Panc1 (cell line): ENCODE measurements at regions not wholly inside any gene's neighbourhood (a gene's known extent, or its start where the extent isn't known, plus 50 kb on each side); places are given as distances from the start of the nearest gene placed in this dataset.

Source experiments
- ATAC-seq: fragments of 200-7000 bp; cut with Tn5 transposase; 2 replicates; pipeline ENCODE4 v1.9.1; 2020; ENCODE audit warnings: mild to moderate bottlenecking, moderate library complexity
- BruUV-seq: library from RNA; stranded (reverse); fragments of 400-500 nt; replicated peaks from 2 replicates; lab custom pipeline; 2021; lab: Mats Ljungman, UMichigan
- CTCF ChIA-PET: fragments of 300-600 bp; sonication (Branson Sonifier 250); formaldehyde crosslinking; loops from one replicate; lab custom pipeline; 2022; ENCODE audit warnings: antibody characterized with exemption; lab: Charles Lee
- POLR2A ChIA-PET: fragments of 300-600 bp; sonication (Branson Sonifier 250); formaldehyde crosslinking; loops from one replicate; lab custom pipeline; 2022; ENCODE audit warnings: antibody characterized with exemption; lab: Charles Lee
- DNase-seq: peaks from one replicate; pipeline ENCODE4 v3.0.0-alpha.2; 2010; ENCODE audit warnings: low read depth, low spot score
- H3K27ac ChIP-seq: 2 replicates; pipeline ENCODE4 v1.5.1; 2011; ENCODE audit warnings: mild to moderate bottlenecking, low read length, inconsistent platforms
- H3K27me3 ChIP-seq: fragments of 200-500 bp; sonication (Bioruptor generic); 2 replicates; pipeline ENCODE4 v1.6.0; 2014; ENCODE audit warnings: low read length, inconsistent platforms; ENCODE audit not compliant: control insufficient read depth, insufficient read depth
- H3K36me3 ChIP-seq: fragments of 200-500 bp; sonication (Bioruptor generic); 2 replicates; pipeline ENCODE4 v1.5.1; 2014; ENCODE audit warnings: inconsistent platforms, mild to moderate bottlenecking, low read length, moderate library complexity; ENCODE audit not compliant: control insufficient read depth, insufficient read depth
- H3K4me1 ChIP-seq: 2 replicates; pipeline ENCODE4 v1.5.1; 2011; ENCODE audit warnings: inconsistent platforms, mild to moderate bottlenecking, low read length, moderate library complexity; ENCODE audit not compliant: control insufficient read depth, insufficient read depth
- H3K4me3 ChIP-seq, 2 experiments: 2 replicates each; pipeline ENCODE4 v1.5.1; 2011 to 2012; ENCODE audit warnings: low read depth in 2 of 2, low read length in 2 of 2, mild to moderate bottlenecking in 2 of 2, inconsistent platforms in 1 of 2, moderate library complexity in 1 of 2
- H3K9me3 ChIP-seq: fragments of 200-500 bp; sonication (Bioruptor generic); 2 replicates; pipeline ENCODE4 v1.5.1; 2014; ENCODE audit warnings: low read depth, mild to moderate bottlenecking, inconsistent platforms, low read length, moderate library complexity; ENCODE audit not compliant: control insufficient read depth, insufficient read depth
- CTCF ChIP-seq: fragments of 450-650 bp; IDR thresholded peaks from 2 replicates; pipeline ENCODE4 v1.5.1; 2017; ENCODE audit warnings: mild to moderate bottlenecking
- POLR2AphosphoS5 ChIP-seq: IDR thresholded peaks from 2 replicates; pipeline ENCODE4 v1.6.1; 2012; ENCODE audit warnings: mild to moderate bottlenecking, low read depth, low read length, moderate library complexity
- REST ChIP-seq, 2 experiments: IDR thresholded peaks; 2 replicates each; pipeline ENCODE4 v1.6.1; 2011 to 2012; ENCODE audit warnings: low read depth in 2 of 2, control low read depth in 1 of 2, low read length in 1 of 2, mild to moderate bottlenecking in 1 of 2, moderate library complexity in 1 of 2; ENCODE audit not compliant: insufficient read depth in 1 of 2
- SIN3A ChIP-seq: IDR thresholded peaks from 2 replicates; pipeline ENCODE4 v1.6.1; 2012; ENCODE audit warnings: low read depth, mild to moderate bottlenecking, low read length, moderate library complexity, borderline replicate concordance; ENCODE audit not compliant: insufficient read depth
- TCF7L2 ChIP-seq: IDR thresholded peaks from 2 replicates; pipeline ENCODE4 v1.6.1; 2011; ENCODE audit warnings: mild to moderate bottlenecking, low read depth, low read length, inconsistent platforms
- in situ Hi-C: cut with HindIII; loops from 2 replicates; pipeline ENCODE4 v1.10.0; 2016; ENCODE audit warnings: low sequenced_read_pairs, low pct_unique_long_range_greater_than_20kb
- intact Hi-C: fragments of 100-400 bp; cut with micrococcal nuclease; formaldehyde crosslinking; loops from one replicate; pipeline ENCODE4 v1.10.0; 2022; ENCODE audit not compliant: unreplicated experiment

DNA sequence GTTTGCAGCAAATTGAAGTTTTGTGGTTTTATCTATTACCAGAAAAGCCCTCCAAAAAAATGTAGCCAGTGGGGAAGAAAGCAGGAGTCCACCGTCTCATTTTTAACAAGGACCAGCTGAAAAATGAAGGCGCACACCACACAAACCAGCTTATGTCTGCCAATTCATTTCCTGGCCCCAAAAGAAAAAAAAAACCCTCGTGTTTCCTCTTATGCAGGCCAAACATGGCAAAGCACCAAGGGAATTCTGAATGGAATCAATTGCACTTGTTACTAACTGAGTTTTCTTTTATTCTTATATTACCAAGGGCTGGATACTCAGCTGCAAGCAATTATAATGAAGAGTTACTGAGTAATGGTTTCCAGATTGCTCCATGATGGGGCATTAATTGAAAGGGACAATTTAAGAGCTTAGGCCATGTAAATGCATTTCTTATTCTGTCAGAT, 428.3 kb upstream of the NPVF start:
- Histone ChIP-seq H3K9me3 (no peaks in the 10 kb centered on the region), H3K27ac (no peak overlapping the region), H3K36me3 (no peaks in the 10 kb centered on the region; the same call in 1 of the 2 replicates), H3K4me1 (no peaks in the 10 kb centered on the region), H3K27me3 (peaks cover 12% of the 10 kb centered on the region), H3K4me3 (no peak overlapping the region)
- intact Hi-C loops (no loop called here), in situ Hi-C loops (no loop called here)
- POLR2A ChIA-PET = no interaction called here
- ATAC-seq (no peak), DNase-seq (no peak)
- CTCF ChIA-PET = no interaction called here
- BruUV-seq = no TSS peak
- TF ChIP-seq CTCF = no peak

GRCh38 chr7:25658375-25658774, 430.1 kb upstream of the NPVF start:
- H3K4me3 ChIP-seq = no peak overlapping the region
- ChIA-PET CTCF (no interaction called here), POLR2A (no interaction called here)
- no peak for ATAC-seq
- DNase-seq = no peak
- H3K27me3 ChIP-seq = peaks cover 12% of the 10 kb centered on the region
- BruUV-seq = no TSS peak
- no peaks in the 10 kb centered on the region; the same call in 1 of the 2 replicates for H3K36me3 ChIP-seq
- H3K9me3 ChIP-seq = no peaks in the 10 kb centered on the region
- in situ Hi-C loops (no loop called here), intact Hi-C loops (no loop called here)
- no peak overlapping the region for H3K27ac ChIP-seq
- no peaks in the 10 kb centered on the region for H3K4me1 ChIP-seq
- TF ChIP-seq SIN3A (no peak), CTCF (no peak), REST (IDR thresholded peaks at IDR 0.05; ENCODE audit: insufficient read depth in 1 of 2, low read depth in 2 of 2, low read length in 1 of 2) (no peak), TCF7L2 (no peak), POLR2AphosphoS5 (no peak)

DNA sequence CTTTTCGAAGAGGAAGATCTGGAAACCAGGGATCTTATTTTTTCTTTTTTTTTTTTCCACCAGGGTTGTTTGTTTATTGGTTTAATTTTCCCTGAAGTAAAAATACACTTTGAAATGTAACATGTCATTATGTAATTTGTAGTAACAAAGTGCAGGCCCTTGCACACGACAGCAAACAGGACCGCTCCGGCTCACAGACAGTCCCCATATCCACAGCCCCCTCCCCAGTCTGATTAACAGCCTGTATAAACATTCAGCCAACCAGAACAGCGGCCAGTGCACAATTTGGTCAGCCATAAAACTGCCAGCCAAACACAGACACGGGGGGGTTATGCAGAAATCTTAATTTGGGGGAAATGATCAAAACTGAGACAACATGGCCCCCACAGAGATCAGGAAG, 431.6 kb upstream of the NPVF start:
- in situ Hi-C loops = no loop called here
- ChIA-PET CTCF (no interaction called here), POLR2A (no interaction called here)
- DNase-seq (no peak), ATAC-seq (no peak)
- no peaks in the 10 kb centered on the region for H3K4me1 ChIP-seq
- no peak for TF ChIP-seq REST (IDR thresholded peaks at IDR 0.05; ENCODE audit: insufficient read depth in 1 of 2, low read depth in 2 of 2, low read length in 1 of 2)
- no peak for TF ChIP-seq CTCF
- TF ChIP-seq SIN3A = no peak
- no peak for TF ChIP-seq TCF7L2
- TF ChIP-seq POLR2AphosphoS5 = no peak
- no peaks in the 10 kb centered on the region; the same call in 1 of the 2 replicates for H3K36me3 ChIP-seq
- H3K27me3 ChIP-seq = peaks cover 13% of the 10 kb centered on the region
- H3K4me3 ChIP-seq = no peak overlapping the region
- no peaks in the 10 kb centered on the region for H3K9me3 ChIP-seq
- no peak overlapping the region for H3K27ac ChIP-seq
- intact Hi-C loops = no loop called here
- BruUV-seq = no TSS peak
